H1 (cell line): ENCODE measurements at regions not wholly inside any gene's neighbourhood (a gene's known extent, or its start where the extent isn't known, plus 50 kb on each side); places are given as distances from the start of the nearest gene placed in this dataset.

Experiments
- CTCF ChIA-PET: fragments of 300-600 bp; sonication (Branson Sonifier 250); formaldehyde crosslinking; loops from one replicate; lab custom pipeline; 2021; ENCODE audit not compliant: partially characterized antibody; lab: Charles Lee
- POLR2A ChIA-PET: fragments of 300-600 bp; sonication (Branson Sonifier 250); formaldehyde crosslinking; loops from one replicate; lab custom pipeline; 2021; ENCODE audit warnings: inconsistent platforms; ENCODE audit not compliant: partially characterized antibody; lab: Charles Lee
- DNase-seq, 2 experiments: peaks; one replicate each; pipeline versions ENCODE4 v3.0.0 to v3.0.0-alpha.2; 2010 to 2022; ENCODE audit warnings: low spot score in 2 of 2, low read depth in 1 of 2, mixed read lengths in 1 of 2
- FAIRE-seq: peaks from 2 replicates; lab custom pipeline; 2011; peaks lifted over from hg19 to GRCh38; lab: Jason Lieb, UNC
- H2AFZ ChIP-seq: 2 replicates; pipeline ENCODE4 v1.8.1; 2012; ENCODE audit warnings: low read length, inconsistent platforms
- H2AK5ac ChIP-seq: 2 replicates; pipeline ENCODE4 v1.6.1; 2013; ENCODE audit warnings: low read depth, low read length
- H2BK120ac ChIP-seq: replicated peaks from 2 replicates; pipeline ENCODE3; 2013; ENCODE audit warnings: low read depth, low read length, inconsistent platforms
- H2BK12ac ChIP-seq: 2 replicates; pipeline ENCODE4 v1.6.1; 2013; ENCODE audit warnings: low read depth, low read length
- H2BK15ac ChIP-seq: 2 replicates; pipeline ENCODE4 v1.6.1; 2013; ENCODE audit warnings: low read length
- H2BK20ac ChIP-seq: 2 replicates; pipeline ENCODE4 v1.6.1; 2013; ENCODE audit warnings: low read length
- H2BK5ac ChIP-seq: 2 replicates; pipeline ENCODE4 v1.6.1; 2013; ENCODE audit warnings: low read depth, low read length
- H3K14ac ChIP-seq: 2 replicates; pipeline ENCODE4 v1.6.1; 2013; ENCODE audit warnings: inconsistent platforms; ENCODE audit not compliant: insufficient read length
- H3K18ac ChIP-seq: 2 replicates; pipeline ENCODE4 v1.6.1; 2013; ENCODE audit warnings: low read length; ENCODE audit errors: extremely low read depth
- H3K23ac ChIP-seq: 2 replicates; pipeline ENCODE4 v1.6.1; 2013; ENCODE audit warnings: inconsistent platforms; ENCODE audit not compliant: insufficient read length
- H3K23me2 ChIP-seq: 2 replicates; pipeline ENCODE4 v1.6.1; 2013; ENCODE audit warnings: low read depth, low read length
- H3K27ac ChIP-seq: 2 replicates; pipeline ENCODE4 v1.6.1; 2011; ENCODE audit warnings: low read depth, low read length, inconsistent platforms
- H3K27me3 ChIP-seq, 4 experiments: replicated peaks in 1 of 4; 1 replicate in 1 of 4; 2 replicates in 3 of 4; pipeline versions ENCODE4 v1.6.1 to v1.8.1; 2011 to 2013; ENCODE audit warnings: low read length in 3 of 4, mild to moderate bottlenecking in 3 of 4, inconsistent platforms in 2 of 4, mixed read lengths in 2 of 4, moderate library complexity in 1 of 4; ENCODE audit not compliant: control insufficient read depth in 3 of 4, insufficient read depth in 3 of 4; ENCODE audit errors: extremely low read depth in 1 of 4
- H3K36me3 ChIP-seq, 4 experiments: 2 replicates each; pipeline versions ENCODE4 v1.6.1 to v1.8.1; 2011 to 2013; ENCODE audit warnings: mild to moderate bottlenecking in 4 of 4, low read length in 3 of 4, moderate library complexity in 2 of 4, control low read depth in 1 of 4, inconsistent platforms in 1 of 4; ENCODE audit not compliant: insufficient read depth in 4 of 4, control insufficient read depth in 2 of 4
- H3K4ac ChIP-seq: replicated peaks from 2 replicates; pipeline ENCODE3; 2013; ENCODE audit warnings: low read length, low read depth, mixed read lengths, inconsistent platforms; ENCODE audit not compliant: insufficient read length
- H3K4me1 ChIP-seq, 4 experiments: replicated peaks in 1 of 4; 1 replicate in 1 of 4; 2 replicates in 3 of 4; pipeline versions ENCODE4 v1.6.1 to v1.8.1; 2011 to 2013; ENCODE audit warnings: low read length in 3 of 4, inconsistent platforms in 2 of 4, mixed read lengths in 1 of 4; ENCODE audit not compliant: insufficient read depth in 4 of 4, control insufficient read depth in 3 of 4
- H3K4me2 ChIP-seq, 2 experiments: 2 replicates each; pipeline versions ENCODE4 v1.6.1 to v1.8.1; 2011 to 2013; ENCODE audit warnings: low read depth in 2 of 2, low read length in 2 of 2, control low read depth in 1 of 2, inconsistent platforms in 1 of 2, mild to moderate bottlenecking in 1 of 2; ENCODE audit not compliant: insufficient read depth in 1 of 2
- H3K4me3 ChIP-seq, 4 experiments: fragments of 200-600, 300-600 bp in 1 of 4; sonication (generic), shearing (Covaris generic), sonication (Bioruptor Twin) in 1 of 4; 2 replicates each; pipeline versions ENCODE4 v1.5.1 to v1.8.1; 2011 to 2016; ENCODE audit warnings: low read length in 4 of 4, low read depth in 3 of 4, control low read depth in 2 of 4, inconsistent platforms in 2 of 4, mild to moderate bottlenecking in 2 of 4, mixed read lengths in 1 of 4, moderate library complexity in 1 of 4; ENCODE audit not compliant: insufficient read depth in 2 of 4; ENCODE audit errors: extremely low read depth in 1 of 4
- H3K56ac ChIP-seq: replicated peaks from 2 replicates; pipeline ENCODE3; 2013; ENCODE audit warnings: low read depth, mild to moderate bottlenecking, mixed read lengths, low read length, inconsistent platforms; ENCODE audit not compliant: insufficient read length
- H3K79me1 ChIP-seq: 2 replicates; pipeline ENCODE4 v1.6.1; 2013; ENCODE audit warnings: low read depth, low read length, control low read depth
- H3K79me2 ChIP-seq, 2 experiments: 2 replicates each; pipeline versions ENCODE4 v1.6.1 to v1.8.1; 2012 to 2013; ENCODE audit warnings: low read length in 2 of 2, mild to moderate bottlenecking in 2 of 2, inconsistent platforms in 1 of 2; ENCODE audit not compliant: insufficient read depth in 2 of 2, control insufficient read depth in 1 of 2
- H3K9ac ChIP-seq, 4 experiments: replicated peaks in 1 of 4; 1 replicate in 1 of 4; 2 replicates in 3 of 4; pipeline versions ENCODE4 v1.6.1 to v1.8.1; 2011 to 2013; ENCODE audit warnings: low read depth in 3 of 4, low read length in 3 of 4, control low read depth in 2 of 4, mild to moderate bottlenecking in 2 of 4, moderate library complexity in 2 of 4, inconsistent platforms in 1 of 4; ENCODE audit errors: extremely low read depth in 1 of 4
- H3K9me3 ChIP-seq, 2 experiments: 2 replicates each; pipeline versions ENCODE4 v1.6.1 to v1.8.1; 2012 to 2013; ENCODE audit warnings: mild to moderate bottlenecking in 2 of 2, moderate library complexity in 2 of 2, control low read depth in 1 of 2, inconsistent platforms in 1 of 2, low read depth in 1 of 2, low read length in 1 of 2, mixed read lengths in 1 of 2; ENCODE audit not compliant: insufficient read depth in 2 of 2
- H4K20me1 ChIP-seq, 2 experiments: replicated peaks in 1 of 2; 2 replicates each; pipeline versions ENCODE3 to v1.8.1; 2011 to 2013; ENCODE audit warnings: inconsistent platforms in 2 of 2, low read length in 2 of 2, mild to moderate bottlenecking in 1 of 2; ENCODE audit not compliant: insufficient read depth in 2 of 2, control insufficient read depth in 1 of 2
- H4K5ac ChIP-seq: 2 replicates; pipeline ENCODE4 v1.6.1; 2013; ENCODE audit warnings: low read length, low read depth, mixed read lengths, inconsistent platforms; ENCODE audit not compliant: insufficient read length
- H4K8ac ChIP-seq: 2 replicates; pipeline ENCODE4 v1.8.0; 2013; ENCODE audit warnings: mild to moderate bottlenecking, moderate library complexity, low read length, inconsistent platforms; ENCODE audit not compliant: insufficient read depth; ENCODE audit errors: extremely low read depth
- H4K91ac ChIP-seq: replicated peaks from 2 replicates; pipeline ENCODE3; 2013; ENCODE audit warnings: low read length, mixed read lengths, inconsistent platforms; ENCODE audit not compliant: insufficient read length
- FOSL1 ChIP-seq: IDR thresholded peaks from 2 replicates; pipeline ENCODE4 v1.6.1; 2011; ENCODE audit warnings: mild to moderate bottlenecking, low read depth, low read length, moderate library complexity; ENCODE audit not compliant: insufficient read depth
- RAD21 ChIP-seq, 2 experiments: IDR thresholded peaks in 1 of 2; conservative IDR thresholded peaks in 1 of 2; 2 replicates each; pipeline ENCODE4 v1.6.1; 2011; ENCODE audit warnings: low read depth in 2 of 2, low read length in 2 of 2, improper control_type of control experiment in 1 of 2, inconsistent platforms in 1 of 2, mild to moderate bottlenecking in 1 of 2, moderate library complexity in 1 of 2
- RXRA ChIP-seq: IDR thresholded peaks from 2 replicates; pipeline ENCODE4 v1.6.1; 2011; ENCODE audit warnings: low read depth, mild to moderate bottlenecking, low read length, moderate library complexity; ENCODE audit not compliant: insufficient read depth
- SRF ChIP-seq: IDR thresholded peaks from 2 replicates; pipeline ENCODE4 v1.6.1; 2011; ENCODE audit warnings: mild to moderate bottlenecking, low read depth, low read length, moderate library complexity
- TBP ChIP-seq: IDR thresholded peaks from 2 replicates; pipeline ENCODE4 v1.6.1; 2011; ENCODE audit warnings: low read depth, low read length, improper control_type of control experiment
- TCF12 ChIP-seq: IDR thresholded peaks from 2 replicates; pipeline ENCODE4 v1.6.1; 2011; ENCODE audit warnings: low read depth, mild to moderate bottlenecking, low read length
- WGBS, 2 experiments: shearing (Covaris generic) in 1 of 2; methylation state at CpG; one replicate each; pipeline versions ENCODE4 v1.1.6 to v1.1.7; 2013 to 2015; ENCODE audit warnings: low lambda C conversion rate in 2 of 2, mixed read lengths in 2 of 2, inconsistent platforms in 1 of 2, low coverage in 1 of 2, missing lambda C conversion rate in 1 of 2; ENCODE audit not compliant: insufficient replicate concordance in 2 of 2, insufficient coverage in 1 of 2, insufficient read length in 1 of 2; ENCODE audit errors: extremely low coverage in 1 of 2, missing lambda C conversion rate in 1 of 2; 5-methylcytosine and 5-hydroxymethylcytosine counted together
- TF ChIP-seq, protein P1 (sequence below): IDR thresholded peaks from 2 replicates; pipeline ENCODE4 v1.6.1; 2012; ENCODE audit warnings: inconsistent platforms

- Histone ChIP-seq H4K91ac (peak overlapping the region; percentile 57), H3K79me1 (no peaks in the 10 kb centered on the region), H3K56ac (no peak overlapping the region), H3K4me1 (peaks cover 4 to 8% (median 5%) of the 10 kb centered on the region in 4 experiments), H3K4me2 (no peak overlapping the region), H2BK12ac (peak overlapping the region; percentile 82; the same call in 1 of the 2 replicates), H2AFZ (no peak overlapping the region), H3K27ac (no peak overlapping the region), H2BK20ac (0 out of 2 replicates have a peak overlapping the region, but pooled peaks have one; percentile 17), H3K4ac (no peak overlapping the region), H4K20me1 (no peaks in the 10 kb centered on the region), H3K79me2 (no peaks in the 10 kb centered on the region), H4K5ac (no peak overlapping the region), H2AK5ac (no peak overlapping the region), H2BK15ac (0 out of 2 replicates have a peak overlapping the region, but pooled peaks have one; percentile 66), H3K18ac (peak overlapping the region; percentile 36; the same call in 1 of the 2 replicates), H2BK120ac (peak overlapping the region; percentile 60), H3K27me3 (no peaks in the 10 kb centered on the region), H3K9me3 (peaks cover 17 to 18% of the 10 kb centered on the region in 2 experiments), H3K23me2 (no peaks in the 10 kb centered on the region; the same call in 1 of the 2 replicates), H2BK5ac (peak overlapping the region; percentile 72; the same call in 1 of the 2 replicates), H3K4me3 (no peak overlapping the region), H3K36me3 (peaks cover 0 to 4% (median 0%) of the 10 kb centered on the region in 4 experiments; a peak in 1 of 8 replicates), H3K23ac (no peak overlapping the region), H3K14ac (no peak overlapping the region), H4K8ac (no peak overlapping the region), H3K9ac (no peak overlapping the region)
- no peak for FAIRE-seq
- CTCF ChIA-PET, result interaction anchor here (1.2 to 1.7 kb wide), 4 partner anchors 11 to 136 kb away, joined by 3 to 6 read pairs (median 4); no protein-coding TSS in a partner anchor
- TF ChIP-seq, protein P1, sequence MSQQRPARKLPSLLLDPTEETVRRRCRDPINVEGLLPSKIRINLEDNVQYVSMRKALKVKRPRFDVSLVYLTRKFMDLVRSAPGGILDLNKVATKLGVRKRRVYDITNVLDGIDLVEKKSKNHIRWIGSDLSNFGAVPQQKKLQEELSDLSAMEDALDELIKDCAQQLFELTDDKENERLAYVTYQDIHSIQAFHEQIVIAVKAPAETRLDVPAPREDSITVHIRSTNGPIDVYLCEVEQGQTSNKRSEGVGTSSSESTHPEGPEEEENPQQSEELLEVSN, result no peak
- TF ChIP-seq SRF (no peak), RXRA (no peak), FOSL1 (no peak), TBP (no peak), TCF12 (no peak), RAD21 (IDR thresholded peaks at IDR 0.05 in 1 of 2, conservative IDR thresholded peaks at IDR 0.05 in 1 of 2; ENCODE audit: low read depth in 2 of 2, low read length in 2 of 2) (no peak)
- WGBS, 2 experiments, result 95% methylated on average over 9 of the region's 9 CpGs; no CpG with 5 or more reads in 1 of the 2 experiments
- POLR2A ChIA-PET, result no interaction called here
- DNase-seq, result no peak
Observed at GRCh38 chr10:52865213-52865612, 92.6 kb upstream of the MBL2 start.
